CD4-positive, alpha-beta T cell treated with Interleukin-6 at 100 ng/mL for 8 hours (primary cell): ENCODE measurements at regions not wholly inside any gene's neighbourhood (a gene's known extent, or its start where the extent isn't known, plus 50 kb on each side); places are given as distances from the start of the nearest gene placed in this dataset.

Experiments used
- DNase-seq: peaks from one replicate; pipeline ENCODE4 v3.0.0-alpha.2; 2020; ENCODE audit warnings: mixed read lengths, low spot score

GRCh38 chr17:45686250-45686649, 97.9 kb upstream of the CRHR1 start:
- DNase-seq: no peak

- DNase-seq: no peak
Measured at GRCh38 chr17:45687594-45687993, 96.5 kb upstream of the CRHR1 start.

- DNase-seq: no peak
Measured at GRCh38 chr17:45688353-45688752, 95.8 kb upstream of the CRHR1 start.

- no peak for DNase-seq
Measured at GRCh38 chr17:45688820-45689219, 95.3 kb upstream of the CRHR1 start.

GRCh38 chr17:45689451-45689850, 94.7 kb upstream of the CRHR1 start:
- DNase-seq: no peak

GRCh38 chr17:45690625-45691275, 93.4 kb upstream of the CRHR1 start:
- no peak for DNase-seq

GRCh38 chr17:45692661-45693060, 91.5 kb upstream of the CRHR1 start:
- no peak for DNase-seq

- no peak for DNase-seq
Measured at GRCh38 chr17:45693792-45694191, 90.3 kb upstream of the CRHR1 start.

- no peak for DNase-seq
Measured at GRCh38 chr17:45696442-45696841, 87.7 kb upstream of the CRHR1 start.

- no peak for DNase-seq
Measured at GRCh38 chr17:45697076-45697475, 87.0 kb upstream of the CRHR1 start.

GRCh38 chr17:45700171-45701090, 83.7 kb upstream of the CRHR1 start:
- DNase-seq: no peak

- DNase-seq: no peak
Measured at GRCh38 chr17:45702666-45703266, 81.4 kb upstream of the CRHR1 start.

- DNase-seq: no peak
Measured at GRCh38 chr17:45703348-45703747, 80.8 kb upstream of the CRHR1 start.

- DNase-seq: no peak
Measured at GRCh38 chr17:45703806-45704205, 80.3 kb upstream of the CRHR1 start.

- DNase-seq: no peak
Measured at GRCh38 chr17:45704251-45704650, 79.9 kb upstream of the CRHR1 start.

- DNase-seq: no peak
Measured at GRCh38 chr17:45705123-45706009, 78.8 kb upstream of the CRHR1 start.

GRCh38 chr17:45706033-45706432, 78.1 kb upstream of the CRHR1 start:
- DNase-seq: no peak

GRCh38 chr17:45708707-45709290, 75.3 kb upstream of the CRHR1 start:
- no peak for DNase-seq

- no peak for DNase-seq
Measured at GRCh38 chr17:45709728-45710288, 74.3 kb upstream of the CRHR1 start.

GRCh38 chr17:45715787-45716186, 68.3 kb upstream of the CRHR1 start:
- DNase-seq: no peak

- DNase-seq: no peak
Measured at GRCh38 chr17:45718791-45719190, 65.3 kb upstream of the CRHR1 start.
